Hepatocyte (in vitro differentiated cells): ENCODE measurements at regions not wholly inside any gene's neighbourhood (a gene's known extent, or its start where the extent isn't known, plus 50 kb on each side); places are given as distances from the start of the nearest gene placed in this dataset.

Experiments
- CTCF ChIP-seq: fragments of 200-600 bp; sonication (generic); IDR thresholded peaks from 2 replicates; pipeline ENCODE4 v1.5.1; 2016; ENCODE audit warnings: antibody characterized with exemption, mild to moderate bottlenecking; ENCODE audit not compliant: poor library complexity
- EZH2 ChIP-seq: fragments of 200-600 bp; sonication (generic); IDR thresholded peaks from 2 replicates; pipeline ENCODE4 v1.6.1; 2016; ENCODE audit warnings: antibody characterized with exemption, mild to moderate bottlenecking, borderline replicate concordance
- EZH2phosphoT487 ChIP-seq: fragments of 200-600 bp; sonication (generic); IDR thresholded peaks from one replicate; pipeline ENCODE4 v1.6.1; 2018; ENCODE audit warnings: antibody characterized with exemption, mild to moderate bottlenecking, low read depth, moderate library complexity; ENCODE audit not compliant: unreplicated experiment, severe bottlenecking

DNA sequence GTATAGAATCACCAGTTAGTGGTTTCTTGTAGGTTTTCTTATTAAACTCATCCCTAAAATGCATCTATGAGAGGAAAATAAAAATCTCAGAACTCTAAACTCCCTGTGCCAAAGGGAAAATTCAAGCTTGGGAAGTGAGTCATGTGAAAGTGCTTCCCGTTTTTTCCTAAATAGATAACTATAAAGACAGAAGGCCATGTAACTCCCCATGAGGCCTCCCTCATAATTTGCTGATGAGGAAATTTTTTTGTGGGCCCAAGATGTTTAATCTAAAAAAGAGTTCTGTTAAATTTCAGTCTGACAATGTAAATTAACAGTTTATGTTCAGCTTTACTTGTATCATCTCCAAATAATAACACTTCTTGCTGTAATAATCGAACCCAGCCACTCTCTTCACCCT lies 1273.9 kb downstream of the OTOL1 start:
- TF ChIP-seq CTCF = no peak
- TF ChIP-seq EZH2 = no peak
- no peak for TF ChIP-seq EZH2phosphoT487
